H1 (cell line): ENCODE measurements at regions not wholly inside any gene's neighbourhood (a gene's known extent, or its start where the extent isn't known, plus 50 kb on each side); places are given as distances from the start of the nearest gene placed in this dataset.

Experiments used
- CTCF ChIA-PET: fragments of 300-600 bp; sonication (Branson Sonifier 250); formaldehyde crosslinking; loops from one replicate; lab custom pipeline; 2021; ENCODE audit not compliant: partially characterized antibody; lab: Charles Lee
- POLR2A ChIA-PET: fragments of 300-600 bp; sonication (Branson Sonifier 250); formaldehyde crosslinking; loops from one replicate; lab custom pipeline; 2021; ENCODE audit warnings: inconsistent platforms; ENCODE audit not compliant: partially characterized antibody; lab: Charles Lee
- DNase-seq, 2 experiments: peaks; one replicate each; pipeline versions ENCODE4 v3.0.0 to v3.0.0-alpha.2; 2010 to 2022; ENCODE audit warnings: low spot score in 2 of 2, low read depth in 1 of 2, mixed read lengths in 1 of 2
- FAIRE-seq: peaks from 2 replicates; lab custom pipeline; 2011; peaks lifted over from hg19 to GRCh38; lab: Jason Lieb, UNC
- H2AFZ ChIP-seq: 2 replicates; pipeline ENCODE4 v1.8.1; 2012; ENCODE audit warnings: low read length, inconsistent platforms
- H2AK5ac ChIP-seq: 2 replicates; pipeline ENCODE4 v1.6.1; 2013; ENCODE audit warnings: low read depth, low read length
- H2BK120ac ChIP-seq: replicated peaks from 2 replicates; pipeline ENCODE3; 2013; ENCODE audit warnings: low read depth, low read length, inconsistent platforms
- H2BK12ac ChIP-seq: 2 replicates; pipeline ENCODE4 v1.6.1; 2013; ENCODE audit warnings: low read depth, low read length
- H2BK15ac ChIP-seq: 2 replicates; pipeline ENCODE4 v1.6.1; 2013; ENCODE audit warnings: low read length
- H2BK20ac ChIP-seq: 2 replicates; pipeline ENCODE4 v1.6.1; 2013; ENCODE audit warnings: low read length
- H2BK5ac ChIP-seq: 2 replicates; pipeline ENCODE4 v1.6.1; 2013; ENCODE audit warnings: low read depth, low read length
- H3K14ac ChIP-seq: 2 replicates; pipeline ENCODE4 v1.6.1; 2013; ENCODE audit warnings: inconsistent platforms; ENCODE audit not compliant: insufficient read length
- H3K18ac ChIP-seq: 2 replicates; pipeline ENCODE4 v1.6.1; 2013; ENCODE audit warnings: low read length; ENCODE audit errors: extremely low read depth
- H3K23ac ChIP-seq: 2 replicates; pipeline ENCODE4 v1.6.1; 2013; ENCODE audit warnings: inconsistent platforms; ENCODE audit not compliant: insufficient read length
- H3K23me2 ChIP-seq: 2 replicates; pipeline ENCODE4 v1.6.1; 2013; ENCODE audit warnings: low read depth, low read length
- H3K27ac ChIP-seq: 2 replicates; pipeline ENCODE4 v1.6.1; 2011; ENCODE audit warnings: low read depth, low read length, inconsistent platforms
- H3K27me3 ChIP-seq, 4 experiments: replicated peaks in 1 of 4; 1 replicate in 1 of 4; 2 replicates in 3 of 4; pipeline versions ENCODE4 v1.6.1 to v1.8.1; 2011 to 2013; ENCODE audit warnings: low read length in 3 of 4, mild to moderate bottlenecking in 3 of 4, inconsistent platforms in 2 of 4, mixed read lengths in 2 of 4, moderate library complexity in 1 of 4; ENCODE audit not compliant: control insufficient read depth in 3 of 4, insufficient read depth in 3 of 4; ENCODE audit errors: extremely low read depth in 1 of 4
- H3K36me3 ChIP-seq, 4 experiments: 2 replicates each; pipeline versions ENCODE4 v1.6.1 to v1.8.1; 2011 to 2013; ENCODE audit warnings: mild to moderate bottlenecking in 4 of 4, low read length in 3 of 4, moderate library complexity in 2 of 4, control low read depth in 1 of 4, inconsistent platforms in 1 of 4; ENCODE audit not compliant: insufficient read depth in 4 of 4, control insufficient read depth in 2 of 4
- H3K4ac ChIP-seq: replicated peaks from 2 replicates; pipeline ENCODE3; 2013; ENCODE audit warnings: low read length, low read depth, mixed read lengths, inconsistent platforms; ENCODE audit not compliant: insufficient read length
- H3K4me1 ChIP-seq, 4 experiments: replicated peaks in 1 of 4; 1 replicate in 1 of 4; 2 replicates in 3 of 4; pipeline versions ENCODE4 v1.6.1 to v1.8.1; 2011 to 2013; ENCODE audit warnings: low read length in 3 of 4, inconsistent platforms in 2 of 4, mixed read lengths in 1 of 4; ENCODE audit not compliant: insufficient read depth in 4 of 4, control insufficient read depth in 3 of 4
- H3K4me2 ChIP-seq, 2 experiments: 2 replicates each; pipeline versions ENCODE4 v1.6.1 to v1.8.1; 2011 to 2013; ENCODE audit warnings: low read depth in 2 of 2, low read length in 2 of 2, control low read depth in 1 of 2, inconsistent platforms in 1 of 2, mild to moderate bottlenecking in 1 of 2; ENCODE audit not compliant: insufficient read depth in 1 of 2
- H3K4me3 ChIP-seq, 4 experiments: fragments of 200-600, 300-600 bp in 1 of 4; sonication (generic), shearing (Covaris generic), sonication (Bioruptor Twin) in 1 of 4; 2 replicates each; pipeline versions ENCODE4 v1.5.1 to v1.8.1; 2011 to 2016; ENCODE audit warnings: low read length in 4 of 4, low read depth in 3 of 4, control low read depth in 2 of 4, inconsistent platforms in 2 of 4, mild to moderate bottlenecking in 2 of 4, mixed read lengths in 1 of 4, moderate library complexity in 1 of 4; ENCODE audit not compliant: insufficient read depth in 2 of 4; ENCODE audit errors: extremely low read depth in 1 of 4
- H3K56ac ChIP-seq: replicated peaks from 2 replicates; pipeline ENCODE3; 2013; ENCODE audit warnings: low read depth, mild to moderate bottlenecking, mixed read lengths, low read length, inconsistent platforms; ENCODE audit not compliant: insufficient read length
- H3K79me1 ChIP-seq: 2 replicates; pipeline ENCODE4 v1.6.1; 2013; ENCODE audit warnings: low read depth, low read length, control low read depth
- H3K79me2 ChIP-seq, 2 experiments: 2 replicates each; pipeline versions ENCODE4 v1.6.1 to v1.8.1; 2012 to 2013; ENCODE audit warnings: low read length in 2 of 2, mild to moderate bottlenecking in 2 of 2, inconsistent platforms in 1 of 2; ENCODE audit not compliant: insufficient read depth in 2 of 2, control insufficient read depth in 1 of 2
- H3K9ac ChIP-seq, 4 experiments: replicated peaks in 1 of 4; 1 replicate in 1 of 4; 2 replicates in 3 of 4; pipeline versions ENCODE4 v1.6.1 to v1.8.1; 2011 to 2013; ENCODE audit warnings: low read depth in 3 of 4, low read length in 3 of 4, control low read depth in 2 of 4, mild to moderate bottlenecking in 2 of 4, moderate library complexity in 2 of 4, inconsistent platforms in 1 of 4; ENCODE audit errors: extremely low read depth in 1 of 4
- H3K9me3 ChIP-seq, 2 experiments: 2 replicates each; pipeline versions ENCODE4 v1.6.1 to v1.8.1; 2012 to 2013; ENCODE audit warnings: mild to moderate bottlenecking in 2 of 2, moderate library complexity in 2 of 2, control low read depth in 1 of 2, inconsistent platforms in 1 of 2, low read depth in 1 of 2, low read length in 1 of 2, mixed read lengths in 1 of 2; ENCODE audit not compliant: insufficient read depth in 2 of 2
- H4K20me1 ChIP-seq, 2 experiments: replicated peaks in 1 of 2; 2 replicates each; pipeline versions ENCODE3 to v1.8.1; 2011 to 2013; ENCODE audit warnings: inconsistent platforms in 2 of 2, low read length in 2 of 2, mild to moderate bottlenecking in 1 of 2; ENCODE audit not compliant: insufficient read depth in 2 of 2, control insufficient read depth in 1 of 2
- H4K5ac ChIP-seq: 2 replicates; pipeline ENCODE4 v1.6.1; 2013; ENCODE audit warnings: low read length, low read depth, mixed read lengths, inconsistent platforms; ENCODE audit not compliant: insufficient read length
- H4K8ac ChIP-seq: 2 replicates; pipeline ENCODE4 v1.8.0; 2013; ENCODE audit warnings: mild to moderate bottlenecking, moderate library complexity, low read length, inconsistent platforms; ENCODE audit not compliant: insufficient read depth; ENCODE audit errors: extremely low read depth
- H4K91ac ChIP-seq: replicated peaks from 2 replicates; pipeline ENCODE3; 2013; ENCODE audit warnings: low read length, mixed read lengths, inconsistent platforms; ENCODE audit not compliant: insufficient read length
- CHD1 ChIP-seq: IDR thresholded peaks from 2 replicates; pipeline ENCODE4 v1.6.1; 2012; ENCODE audit warnings: low read depth, low read length, improper control_type of control experiment
- CREB1 ChIP-seq: IDR thresholded peaks from 2 replicates; pipeline ENCODE4 v1.6.1; 2012; ENCODE audit warnings: inconsistent platforms
- EGR1 ChIP-seq: IDR thresholded peaks from 2 replicates; pipeline ENCODE4 v1.6.1; 2011; ENCODE audit warnings: low read depth, low read length, borderline replicate concordance
- HDAC6 ChIP-seq: IDR thresholded peaks from one replicate; pipeline ENCODE4 v1.7.1; 2012; ENCODE audit warnings: low read depth, mild to moderate bottlenecking, inconsistent platforms, low read length, moderate library complexity
- POLR2A ChIP-seq, 2 experiments: IDR thresholded peaks; 1 replicate in 1 of 2; 2 replicates in 1 of 2; pipeline ENCODE4 v1.6.1; 2011; ENCODE audit warnings: low read depth in 2 of 2, low read length in 2 of 2, mild to moderate bottlenecking in 2 of 2; ENCODE audit errors: control extremely low read depth in 1 of 2
- RBBP5 ChIP-seq: IDR thresholded peaks from 2 replicates; pipeline ENCODE4 v1.7.1; 2012; ENCODE audit warnings: low read depth, mild to moderate bottlenecking, inconsistent platforms, low read length, moderate library complexity, borderline replicate concordance
- SP1 ChIP-seq: IDR thresholded peaks from 2 replicates; pipeline ENCODE4 v1.6.1; 2011; ENCODE audit warnings: low read depth, low read length
- TBP ChIP-seq: IDR thresholded peaks from 2 replicates; pipeline ENCODE4 v1.6.1; 2011; ENCODE audit warnings: low read depth, low read length, improper control_type of control experiment
- WGBS, 2 experiments: shearing (Covaris generic) in 1 of 2; methylation state at CpG; one replicate each; pipeline versions ENCODE4 v1.1.6 to v1.1.7; 2013 to 2015; ENCODE audit warnings: low lambda C conversion rate in 2 of 2, mixed read lengths in 2 of 2, inconsistent platforms in 1 of 2, low coverage in 1 of 2, missing lambda C conversion rate in 1 of 2; ENCODE audit not compliant: insufficient replicate concordance in 2 of 2, insufficient coverage in 1 of 2, insufficient read length in 1 of 2; ENCODE audit errors: extremely low coverage in 1 of 2, missing lambda C conversion rate in 1 of 2; 5-methylcytosine and 5-hydroxymethylcytosine counted together
- TF ChIP-seq, protein P1 (sequence below): IDR thresholded peaks from 2 replicates; pipeline ENCODE4 v1.6.1; 2012; ENCODE audit warnings: low read length, inconsistent platforms
- TF ChIP-seq, protein P2 (sequence below): IDR thresholded peaks from 2 replicates; pipeline ENCODE4 v1.6.1; 2012; ENCODE audit warnings: inconsistent platforms
- TF ChIP-seq, protein P3 (sequence below), 3 experiments: IDR thresholded peaks; 1 replicate in 2 of 3; 2 replicates in 1 of 3; pipeline versions ENCODE4 v1.5.1 to v1.6.1; 2011; ENCODE audit warnings: low read length in 3 of 3, mild to moderate bottlenecking in 3 of 3, inconsistent platforms in 2 of 3, low read depth in 1 of 3, moderate library complexity in 1 of 3; ENCODE audit not compliant: insufficient read depth in 1 of 3; ENCODE audit errors: control extremely low read depth in 1 of 3

DNA sequence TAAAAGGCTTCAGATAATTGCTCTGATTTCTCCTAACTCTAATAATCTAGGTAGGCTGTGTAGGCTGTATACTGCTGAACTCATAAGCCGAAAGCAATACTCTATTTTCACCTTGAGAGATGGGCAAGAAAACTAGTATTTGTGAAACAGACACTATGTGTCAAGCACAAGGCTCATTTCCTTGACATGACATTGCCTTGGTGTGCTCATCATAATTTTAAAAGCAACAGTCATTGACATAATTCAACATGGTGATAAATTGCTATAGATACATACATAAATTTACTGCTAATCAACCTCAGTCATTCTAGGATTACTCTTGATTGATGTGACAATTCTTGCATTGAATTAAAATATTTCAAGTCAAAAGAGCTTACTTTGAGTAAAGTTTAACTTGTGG is 304.7 kb downstream of the CNTN3 start:
- Histone ChIP-seq H2AK5ac (no peak overlapping the region), H3K79me2 (no peaks in the 10 kb centered on the region), H3K4me3 (no peak overlapping the region), H4K91ac (no peak overlapping the region), H2BK20ac (no peak overlapping the region), H3K36me3 (no peaks in the 10 kb centered on the region), H2AFZ (no peak overlapping the region), H3K27me3 (no peaks in the 10 kb centered on the region), H3K14ac (no peak overlapping the region), H2BK120ac (no peak overlapping the region), H4K8ac (no peak overlapping the region), H4K5ac (no peak overlapping the region), H3K27ac (no peak overlapping the region), H2BK12ac (no peak overlapping the region), H3K4ac (no peak overlapping the region), H3K23ac (no peak overlapping the region), H3K18ac (no peak overlapping the region), H3K9ac (no peak overlapping the region), H3K56ac (no peak overlapping the region), H4K20me1 (no peaks in the 10 kb centered on the region), H3K9me3 (peaks cover 0 to 3% of the 10 kb centered on the region in 2 experiments; a peak in 1 of 4 replicates), H2BK15ac (no peak overlapping the region), H3K23me2 (no peaks in the 10 kb centered on the region), H3K4me2 (no peak overlapping the region), H3K79me1 (no peaks in the 10 kb centered on the region), H2BK5ac (no peak overlapping the region), H3K4me1 (no peaks in the 10 kb centered on the region; a peak in 1 of 7 replicates)
- WGBS, 2 experiments, result 86% methylated on average over 1 of the region's 1 CpG; no CpG with 5 or more reads in 1 of the 2 experiments
- ChIA-PET CTCF (no interaction called here), POLR2A (no interaction called here)
- FAIRE-seq, result no peak
- DNase-seq, result no peak
- TF ChIP-seq TBP, result no peak
- no peak for TF ChIP-seq HDAC6
- TF ChIP-seq EGR1, result no peak
- TF ChIP-seq CREB1, result no peak
- TF ChIP-seq CHD1, result no peak
- TF ChIP-seq RBBP5, result no peak
- no peak for TF ChIP-seq SP1
- no peak for TF ChIP-seq POLR2A (IDR thresholded peaks at IDR 0.05; ENCODE audit: control extremely low read depth in 1 of 2, low read depth in 2 of 2, low read length in 2 of 2)
- TF ChIP-seq, protein P1, sequence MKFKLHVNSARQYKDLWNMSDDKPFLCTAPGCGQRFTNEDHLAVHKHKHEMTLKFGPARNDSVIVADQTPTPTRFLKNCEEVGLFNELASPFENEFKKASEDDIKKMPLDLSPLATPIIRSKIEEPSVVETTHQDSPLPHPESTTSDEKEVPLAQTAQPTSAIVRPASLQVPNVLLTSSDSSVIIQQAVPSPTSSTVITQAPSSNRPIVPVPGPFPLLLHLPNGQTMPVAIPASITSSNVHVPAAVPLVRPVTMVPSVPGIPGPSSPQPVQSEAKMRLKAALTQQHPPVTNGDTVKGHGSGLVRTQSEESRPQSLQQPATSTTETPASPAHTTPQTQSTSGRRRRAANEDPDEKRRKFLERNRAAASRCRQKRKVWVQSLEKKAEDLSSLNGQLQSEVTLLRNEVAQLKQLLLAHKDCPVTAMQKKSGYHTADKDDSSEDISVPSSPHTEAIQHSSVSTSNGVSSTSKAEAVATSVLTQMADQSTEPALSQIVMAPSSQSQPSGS, result no peak
- TF ChIP-seq, protein P2, sequence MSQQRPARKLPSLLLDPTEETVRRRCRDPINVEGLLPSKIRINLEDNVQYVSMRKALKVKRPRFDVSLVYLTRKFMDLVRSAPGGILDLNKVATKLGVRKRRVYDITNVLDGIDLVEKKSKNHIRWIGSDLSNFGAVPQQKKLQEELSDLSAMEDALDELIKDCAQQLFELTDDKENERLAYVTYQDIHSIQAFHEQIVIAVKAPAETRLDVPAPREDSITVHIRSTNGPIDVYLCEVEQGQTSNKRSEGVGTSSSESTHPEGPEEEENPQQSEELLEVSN, result no peak
- TF ChIP-seq, protein P3, sequence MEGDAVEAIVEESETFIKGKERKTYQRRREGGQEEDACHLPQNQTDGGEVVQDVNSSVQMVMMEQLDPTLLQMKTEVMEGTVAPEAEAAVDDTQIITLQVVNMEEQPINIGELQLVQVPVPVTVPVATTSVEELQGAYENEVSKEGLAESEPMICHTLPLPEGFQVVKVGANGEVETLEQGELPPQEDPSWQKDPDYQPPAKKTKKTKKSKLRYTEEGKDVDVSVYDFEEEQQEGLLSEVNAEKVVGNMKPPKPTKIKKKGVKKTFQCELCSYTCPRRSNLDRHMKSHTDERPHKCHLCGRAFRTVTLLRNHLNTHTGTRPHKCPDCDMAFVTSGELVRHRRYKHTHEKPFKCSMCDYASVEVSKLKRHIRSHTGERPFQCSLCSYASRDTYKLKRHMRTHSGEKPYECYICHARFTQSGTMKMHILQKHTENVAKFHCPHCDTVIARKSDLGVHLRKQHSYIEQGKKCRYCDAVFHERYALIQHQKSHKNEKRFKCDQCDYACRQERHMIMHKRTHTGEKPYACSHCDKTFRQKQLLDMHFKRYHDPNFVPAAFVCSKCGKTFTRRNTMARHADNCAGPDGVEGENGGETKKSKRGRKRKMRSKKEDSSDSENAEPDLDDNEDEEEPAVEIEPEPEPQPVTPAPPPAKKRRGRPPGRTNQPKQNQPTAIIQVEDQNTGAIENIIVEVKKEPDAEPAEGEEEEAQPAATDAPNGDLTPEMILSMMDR (IDR thresholded peaks at IDR 0.05; ENCODE audit: control extremely low read depth in 1 of 3, insufficient read depth in 1 of 3, low read depth in 1 of 3, low read length in 3 of 3), result no peak
